ENCODE measurements at regions not wholly inside any gene's neighbourhood (a gene's known extent, or its start where the extent isn't known, plus 50 kb on each side); places are given as distances from the start of the nearest gene placed in this dataset.

DNA sequence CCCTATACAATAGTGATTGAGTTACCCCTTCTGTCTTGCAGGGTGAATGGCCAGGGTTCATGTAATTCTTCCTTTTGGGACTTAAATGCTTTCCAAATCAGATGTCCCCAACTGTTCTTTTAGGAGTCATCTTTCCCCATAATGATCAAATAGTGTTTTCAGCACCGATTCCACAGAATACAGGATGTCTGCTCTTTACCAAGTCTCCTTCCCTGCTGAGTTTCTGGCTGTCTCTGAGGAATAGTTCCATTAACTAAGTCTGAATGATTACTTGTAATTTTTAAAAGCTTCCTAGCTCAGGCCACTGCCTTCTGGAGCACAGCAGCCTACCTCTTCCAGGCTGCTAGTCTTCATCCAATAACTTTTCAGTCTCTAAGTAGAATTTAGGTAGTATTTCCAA is 630.7 kb upstream of the ZNF608 start:
- TF ChIP-seq, protein P1, sequence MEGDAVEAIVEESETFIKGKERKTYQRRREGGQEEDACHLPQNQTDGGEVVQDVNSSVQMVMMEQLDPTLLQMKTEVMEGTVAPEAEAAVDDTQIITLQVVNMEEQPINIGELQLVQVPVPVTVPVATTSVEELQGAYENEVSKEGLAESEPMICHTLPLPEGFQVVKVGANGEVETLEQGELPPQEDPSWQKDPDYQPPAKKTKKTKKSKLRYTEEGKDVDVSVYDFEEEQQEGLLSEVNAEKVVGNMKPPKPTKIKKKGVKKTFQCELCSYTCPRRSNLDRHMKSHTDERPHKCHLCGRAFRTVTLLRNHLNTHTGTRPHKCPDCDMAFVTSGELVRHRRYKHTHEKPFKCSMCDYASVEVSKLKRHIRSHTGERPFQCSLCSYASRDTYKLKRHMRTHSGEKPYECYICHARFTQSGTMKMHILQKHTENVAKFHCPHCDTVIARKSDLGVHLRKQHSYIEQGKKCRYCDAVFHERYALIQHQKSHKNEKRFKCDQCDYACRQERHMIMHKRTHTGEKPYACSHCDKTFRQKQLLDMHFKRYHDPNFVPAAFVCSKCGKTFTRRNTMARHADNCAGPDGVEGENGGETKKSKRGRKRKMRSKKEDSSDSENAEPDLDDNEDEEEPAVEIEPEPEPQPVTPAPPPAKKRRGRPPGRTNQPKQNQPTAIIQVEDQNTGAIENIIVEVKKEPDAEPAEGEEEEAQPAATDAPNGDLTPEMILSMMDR (IDR thresholded peaks at IDR 0.05): no peak
- no peak for TF ChIP-seq POLR2A (IDR thresholded peaks at IDR 0.05)
